HG03558 (cell line): ENCODE measurements at regions not wholly inside any gene's neighbourhood (a gene's known extent, or its start where the extent isn't known, plus 50 kb on each side); places are given as distances from the start of the nearest gene placed in this dataset.
"Not testable (repeated sequence)": the region's sequence is repeated elsewhere in the genome, so short reads cannot be mapped to it uniquely, and the experiment has no call there.

Experiments
- ATAC-seq: cut with Tn5 transposase; IDR thresholded peaks from one replicate; pipeline ENCODE4 v1.9.1; 2021; ENCODE audit warnings: moderate number of reproducible peaks; ENCODE audit not compliant: unreplicated experiment; ENCODE audit errors: extremely low read depth

- no peak for ATAC-seq
Measured at GRCh38 chr12:126019385-126019784, 954.1 kb downstream of the AACS start.

GRCh38 chr12:126021675-126022074 lies 956.4 kb downstream of the AACS start:
- no peak for ATAC-seq

- ATAC-seq: no peak
Measured at GRCh38 chr12:126027825-126028224, 962.6 kb downstream of the AACS start.

GRCh38 chr12:126030573-126030972 lies 965.3 kb downstream of the AACS start:
- ATAC-seq: no peak

GRCh38 chr12:126033751-126034150 lies 968.5 kb downstream of the AACS start:
- no peak for ATAC-seq

- no peak for ATAC-seq
Measured at GRCh38 chr12:126036348-126036747, 971.1 kb downstream of the AACS start.

GRCh38 chr12:126038434-126038833 lies 973.2 kb downstream of the AACS start:
- no peak for ATAC-seq

- no peak for ATAC-seq
Measured at GRCh38 chr12:126040307-126040706, 975.1 kb downstream of the AACS start.

GRCh38 chr12:126042286-126042685 lies 977.1 kb downstream of the AACS start:
- no peak for ATAC-seq

GRCh38 chr12:126049501-126049900 lies 984.3 kb downstream of the AACS start:
- ATAC-seq: not testable (repeated sequence)

- ATAC-seq: no peak
Measured at GRCh38 chr12:126051611-126052107, 986.4 kb downstream of the AACS start.

- no peak for ATAC-seq
Measured at GRCh38 chr12:126055521-126055920, 990.3 kb downstream of the AACS start.

- no peak for ATAC-seq
Measured at GRCh38 chr12:126061777-126062176, 996.5 kb downstream of the AACS start.

GRCh38 chr12:126064028-126064427 lies 998.8 kb downstream of the AACS start:
- no peak for ATAC-seq

GRCh38 chr12:126067626-126068329 lies 1002.5 kb downstream of the AACS start:
- ATAC-seq: no peak

- no peak for ATAC-seq
Measured at GRCh38 chr12:126069549-126070165, 1004.4 kb downstream of the AACS start.

GRCh38 chr12:126076515-126076914 lies 1011.3 kb downstream of the AACS start:
- no peak for ATAC-seq

- ATAC-seq: no peak
Measured at GRCh38 chr12:126083926-126084325, 1018.7 kb downstream of the AACS start.

GRCh38 chr12:126084480-126084879 lies 1019.2 kb downstream of the AACS start:
- ATAC-seq: no peak

- no peak for ATAC-seq
Measured at GRCh38 chr12:126086242-126086641, 1021.0 kb downstream of the AACS start.

GRCh38 chr12:126087692-126088091 lies 1022.5 kb downstream of the AACS start:
- no peak for ATAC-seq

GRCh38 chr12:126093908-126094307 lies 1028.7 kb downstream of the AACS start:
- ATAC-seq: no peak
